Left cardiac atrium (tissue), 4 donors: ENCODE measurements at regions not wholly inside any gene's neighbourhood (a gene's known extent, or its start where the extent isn't known, plus 50 kb on each side); places are given as distances from the start of the nearest gene placed in this dataset.
"Not testable (repeated sequence)": the region's sequence is repeated elsewhere in the genome, so short reads cannot be mapped to it uniquely, and the experiment has no call there.

Experiments used
- ATAC-seq, 2 donors: fragments of 200-7000 bp; cut with Tn5 transposase; one replicate each; pipeline ENCODE4 v1.9.1; 2020; ENCODE audit warnings: mild to moderate bottlenecking in 2 of 2, moderate library complexity in 2 of 2
- DNase-seq: peaks from one replicate; pipeline ENCODE4 v3.0.0-alpha.2; 2020
- intact Hi-C, 2 donors: fragments of 100-400 bp; cut with DNase I; formaldehyde crosslinking; loops; one replicate each; pipeline versions ENCODE4 v1.14.1 to v1.15.1; 2022 to 2023
- donor health status: DM: no; HTN: yes; CAD: no.
- donor health status: DM: no; HTN: yes; CAD: no; lungs with severe emphysema.
- donor health status: DM: yes; HTN: yes; CAD: no.
- donor health status: Dilated cardiomyopathy.

- ATAC-seq = no peak
- no peak for DNase-seq
- intact Hi-C loops = no loop called here
Measured at GRCh38 chr4:11074581-11075241, 354.0 kb downstream of the HS3ST1 start.

DNA sequence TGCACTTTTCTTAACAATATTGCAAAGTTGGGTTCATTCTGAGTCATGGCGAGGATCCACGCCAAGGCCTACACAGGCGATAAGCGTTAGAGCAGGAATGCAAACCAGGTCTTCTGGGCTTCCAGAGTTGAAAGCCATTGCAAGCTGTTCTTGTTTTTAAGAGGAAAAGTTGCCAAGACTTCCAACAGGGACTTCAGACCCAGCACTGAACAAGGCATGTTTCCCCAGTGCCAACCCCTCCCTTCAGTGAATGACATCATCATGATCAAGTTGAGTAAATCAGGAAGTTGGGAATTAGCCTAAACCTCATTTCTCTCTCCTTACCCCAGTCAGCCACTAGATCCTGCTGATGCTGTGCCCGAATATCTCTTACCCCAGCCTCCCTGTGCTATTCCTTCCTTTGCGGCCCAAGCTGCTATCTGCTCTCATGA, 355.1 kb downstream of the HS3ST1 start:
- ATAC-seq = peak; percentile 88 to 98
- intact Hi-C loops = no loop called here
- DNase-seq = peak; percentile 73

DNA sequence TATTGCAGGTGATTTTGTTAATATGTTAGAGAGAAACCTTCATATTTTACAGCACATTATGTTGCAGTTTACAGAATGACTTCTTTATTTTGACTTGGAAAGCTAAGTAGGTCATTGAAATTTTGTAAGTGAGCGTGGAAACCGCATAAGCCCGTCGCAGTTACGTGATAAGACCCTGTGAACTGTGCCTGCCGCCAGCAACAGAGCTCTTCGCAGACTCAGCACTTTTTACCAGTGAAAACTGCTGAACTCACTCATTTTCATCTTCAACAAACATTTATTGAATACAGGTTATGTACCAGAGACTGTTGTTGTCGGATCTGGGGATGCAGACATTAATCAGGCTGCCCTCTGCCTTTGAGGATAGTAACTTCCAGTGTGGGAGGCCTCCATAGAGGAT, 355.7 kb downstream of the HS3ST1 start:
- intact Hi-C loops = no loop called here
- peak; percentile 16 to 46 for ATAC-seq
- DNase-seq = no peak

- ATAC-seq = no peak
- no peak for DNase-seq
- intact Hi-C loops = no loop called here
Measured at GRCh38 chr4:11072463-11072862, 356.2 kb downstream of the HS3ST1 start.

DNA sequence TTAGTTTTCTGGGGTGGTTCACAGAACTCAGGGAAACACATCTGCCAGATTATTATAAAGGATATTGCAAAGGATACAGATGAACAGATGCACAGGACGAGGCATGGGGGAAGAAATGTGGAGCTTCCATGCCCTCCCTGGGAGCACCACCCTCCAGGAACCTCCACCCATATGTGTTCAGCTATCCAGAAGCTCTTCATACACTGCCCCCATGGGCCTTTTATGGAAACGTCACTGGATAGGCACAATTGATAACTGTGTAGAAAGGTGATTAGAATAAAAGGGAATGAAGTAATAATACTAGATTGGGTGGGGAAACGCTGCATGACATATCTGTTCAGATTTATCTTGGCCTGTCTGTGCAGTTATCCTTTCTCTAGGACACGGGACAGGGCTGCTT, 357.9 kb downstream of the HS3ST1 start:
- ATAC-seq = no peak
- intact Hi-C loops = no loop called here
- DNase-seq = no peak

DNA sequence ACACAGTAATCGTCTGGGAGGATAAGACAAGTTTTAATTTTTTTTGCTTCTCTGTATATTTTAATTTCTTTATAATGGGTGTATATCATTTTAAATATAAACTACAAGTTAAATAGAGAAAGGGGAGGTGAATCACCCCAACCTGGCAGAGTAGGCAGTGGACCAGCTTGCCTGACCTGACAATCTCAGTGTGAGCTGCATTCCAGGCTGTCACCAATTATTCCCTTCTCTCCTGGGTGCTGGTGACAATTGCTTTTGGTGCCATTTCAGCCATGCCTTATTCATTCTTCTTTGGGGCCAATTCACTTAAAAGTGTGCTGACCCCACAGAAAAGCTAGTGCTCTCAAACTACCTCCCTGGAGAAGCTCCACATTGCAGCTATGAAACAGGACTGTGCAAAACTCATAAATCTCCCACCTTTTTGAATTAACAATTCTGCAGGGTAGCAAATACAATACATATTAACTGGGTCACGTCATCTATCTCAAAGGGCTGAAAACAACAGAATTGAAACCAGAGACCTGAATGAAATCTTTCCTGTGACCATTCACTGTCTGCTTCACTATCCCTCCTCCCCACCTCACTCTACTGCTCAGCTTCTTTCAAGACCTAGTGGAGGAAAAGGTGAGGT, 359.0 kb downstream of the HS3ST1 start:
- DNase-seq (no peak), ATAC-seq (no peak)
- intact Hi-C loops = no loop called here

GRCh38 chr4:11069083-11069482, 359.6 kb downstream of the HS3ST1 start:
- intact Hi-C loops = no loop called here

GRCh38 chr4:11066584-11066983, 362.1 kb downstream of the HS3ST1 start:
- intact Hi-C loops, DNase-seq, ATAC-seq: not testable (repeated sequence)

More at GRCh38 chr4:11069083-11069482, 359.6 kb downstream of the HS3ST1 start:
- no peak for DNase-seq
- no peak for ATAC-seq

GRCh38 chr4:11060637-11061036, 368.1 kb downstream of the HS3ST1 start:
- ATAC-seq, intact Hi-C loops, DNase-seq: not testable (repeated sequence)

DNA sequence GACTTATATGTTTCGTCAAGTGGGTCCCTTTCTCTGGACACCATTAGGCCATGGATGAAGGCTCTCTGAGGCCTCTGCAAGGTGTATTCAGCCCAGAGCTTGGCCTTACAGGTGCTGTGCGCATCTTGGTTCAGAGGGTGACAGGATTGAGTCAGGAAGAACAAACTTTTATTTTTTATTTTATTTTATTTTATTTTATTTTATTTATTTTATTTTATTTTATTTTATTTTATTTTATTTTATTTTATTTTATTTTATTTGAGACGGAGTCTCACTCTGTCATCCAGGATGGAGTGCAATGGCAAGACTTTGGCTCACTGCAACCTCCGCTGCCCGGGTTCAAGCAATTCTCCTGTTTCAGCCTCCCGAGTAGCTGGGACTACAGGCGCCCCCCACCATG, 370.4 kb upstream of the CLNK start:
- intact Hi-C loops, ATAC-seq, DNase-seq: not testable (repeated sequence)

- intact Hi-C loops = no loop called here
- no peak for ATAC-seq
- DNase-seq = no peak
Measured at GRCh38 chr4:11053601-11054220, 369.1 kb upstream of the CLNK start.

DNA sequence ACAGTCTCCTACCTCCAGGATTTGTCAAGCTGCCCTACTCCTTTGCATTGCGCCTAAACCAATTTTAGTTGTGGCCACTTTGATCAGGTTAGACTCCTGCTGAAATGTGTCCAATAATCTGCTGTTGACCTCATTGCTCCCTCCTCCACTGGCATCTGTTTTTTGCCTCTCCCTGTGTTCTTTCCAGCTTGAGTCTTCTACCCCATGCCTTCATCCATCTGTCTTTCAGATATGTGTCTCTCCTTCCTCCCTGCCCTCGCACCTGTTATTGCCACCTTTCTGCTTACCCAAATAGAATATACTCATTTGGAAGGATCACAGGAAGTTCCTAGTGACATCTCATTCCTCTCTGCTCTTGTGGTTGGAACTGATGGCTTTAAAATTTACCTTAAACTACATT, 366.6 kb upstream of the CLNK start:
- ATAC-seq = no peak
- intact Hi-C loops = no loop called here
- DNase-seq = no peak

- intact Hi-C loops = no loop called here
- no peak for DNase-seq
- ATAC-seq = no peak
Measured at GRCh38 chr4:11050766-11051165, 366.2 kb upstream of the CLNK start.

- intact Hi-C loops = no loop called here
- ATAC-seq (no peak), DNase-seq (no peak)
Measured at GRCh38 chr4:11049001-11049400, 364.4 kb upstream of the CLNK start.

- intact Hi-C loops = no loop called here
- DNase-seq (no peak), ATAC-seq (no peak)
Measured at GRCh38 chr4:11042760-11043159, 358.2 kb upstream of the CLNK start.

GRCh38 chr4:11039634-11040131, 355.1 kb upstream of the CLNK start:
- intact Hi-C loops = no loop called here
- DNase-seq (no peak), ATAC-seq (no peak)

- no peak for ATAC-seq
- no peak for DNase-seq
- intact Hi-C loops = no loop called here
Measured at GRCh38 chr4:11038926-11039325, 354.4 kb upstream of the CLNK start.

GRCh38 chr4:11037637-11038036, 353.1 kb upstream of the CLNK start:
- intact Hi-C loops = no loop called here
- ATAC-seq (peak in 1 of 2 donors; percentile 19), DNase-seq (no peak)

GRCh38 chr4:11028334-11028733, 343.8 kb upstream of the CLNK start:
- intact Hi-C loops = no loop called here

GRCh38 chr4:11021333-11021732, 336.8 kb upstream of the CLNK start:
- intact Hi-C loops = no loop called here
- no peak for DNase-seq
- ATAC-seq = no peak

More at GRCh38 chr4:11028334-11028733, 343.8 kb upstream of the CLNK start:
- ATAC-seq = no peak
- DNase-seq = no peak
